ENCODE measurements at regions not wholly inside any gene's neighbourhood (a gene's known extent, or its start where the extent isn't known, plus 50 kb on each side); places are given as distances from the start of the nearest gene placed in this dataset.

- no peak for TF ChIP-seq CTCF (conservative IDR thresholded peaks at IDR 0.05)
- no peak for TF ChIP-seq EZH2 (IDR thresholded peaks at IDR 0.05; ENCODE audit: low read depth)
Measured at GRCh38 chr9:118156846-118157245, 452.6 kb downstream of the TLR4 start.
